ENCODE measurements at regions not wholly inside any gene's neighbourhood (a gene's known extent, or its start where the extent isn't known, plus 50 kb on each side); places are given as distances from the start of the nearest gene placed in this dataset.

DNA sequence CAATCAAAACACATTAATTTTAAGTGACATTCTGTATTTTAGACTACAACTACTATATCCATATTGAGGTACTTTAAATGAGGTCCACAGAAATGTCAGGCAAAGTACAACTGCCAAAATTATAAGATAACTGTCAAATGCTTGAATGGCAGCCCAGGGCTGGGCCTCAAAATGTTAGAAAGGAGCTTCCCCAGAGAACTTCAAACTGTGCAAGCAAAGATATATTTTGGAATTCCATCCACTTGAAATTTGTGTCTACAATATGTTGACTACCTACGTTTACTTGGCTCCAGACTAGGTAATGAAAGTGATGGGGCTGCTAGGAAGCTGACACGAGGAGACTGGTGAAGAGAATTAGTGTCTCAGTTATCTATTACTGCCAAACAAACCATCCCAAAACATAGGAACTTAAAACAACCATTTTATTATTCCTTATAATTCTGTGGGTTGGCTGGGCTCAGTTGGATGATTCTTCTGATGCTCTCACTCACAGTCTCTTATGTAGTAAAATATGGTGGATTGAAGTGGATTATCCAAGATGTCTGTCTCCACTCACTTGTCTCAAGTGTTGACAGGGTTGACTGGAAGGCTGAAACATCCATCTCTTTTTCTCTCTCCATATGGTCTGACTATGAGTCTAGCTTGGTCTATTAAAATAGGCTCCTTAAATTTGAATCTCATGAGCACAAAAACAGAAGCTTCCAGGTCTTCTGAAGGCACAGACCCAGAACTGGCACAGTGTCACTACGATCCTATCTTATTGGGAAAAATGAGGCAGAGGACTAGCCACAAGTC, 74.2 kb downstream of the FZD1 start:
- no peak for DNase-seq
- no peak overlapping the region for H3K4me3 ChIP-seq
- H3K27ac ChIP-seq = no peak overlapping the region
- H3K36me3 ChIP-seq (replicated peaks in 1 of 2; ENCODE audit: insufficient read depth in 1 of 2, low read depth in 2 of 2) = no peaks in the 10 kb centered on the region
- no peak for ATAC-seq
- H3K4me1 ChIP-seq = peaks cover 3% of the 10 kb centered on the region
- WGBS, 2 donors = 58 to 65% methylated on average over 3 of the region's 3 CpGs
- H3K27me3 ChIP-seq = no peaks in the 10 kb centered on the region
- intact Hi-C loops (cut with DNase I) = no loop called here
- H3K9me3 ChIP-seq = no peaks in the 10 kb centered on the region
- no peak for TF ChIP-seq POLR2A (IDR thresholded peaks at IDR 0.05)
- TF ChIP-seq, protein P1, sequence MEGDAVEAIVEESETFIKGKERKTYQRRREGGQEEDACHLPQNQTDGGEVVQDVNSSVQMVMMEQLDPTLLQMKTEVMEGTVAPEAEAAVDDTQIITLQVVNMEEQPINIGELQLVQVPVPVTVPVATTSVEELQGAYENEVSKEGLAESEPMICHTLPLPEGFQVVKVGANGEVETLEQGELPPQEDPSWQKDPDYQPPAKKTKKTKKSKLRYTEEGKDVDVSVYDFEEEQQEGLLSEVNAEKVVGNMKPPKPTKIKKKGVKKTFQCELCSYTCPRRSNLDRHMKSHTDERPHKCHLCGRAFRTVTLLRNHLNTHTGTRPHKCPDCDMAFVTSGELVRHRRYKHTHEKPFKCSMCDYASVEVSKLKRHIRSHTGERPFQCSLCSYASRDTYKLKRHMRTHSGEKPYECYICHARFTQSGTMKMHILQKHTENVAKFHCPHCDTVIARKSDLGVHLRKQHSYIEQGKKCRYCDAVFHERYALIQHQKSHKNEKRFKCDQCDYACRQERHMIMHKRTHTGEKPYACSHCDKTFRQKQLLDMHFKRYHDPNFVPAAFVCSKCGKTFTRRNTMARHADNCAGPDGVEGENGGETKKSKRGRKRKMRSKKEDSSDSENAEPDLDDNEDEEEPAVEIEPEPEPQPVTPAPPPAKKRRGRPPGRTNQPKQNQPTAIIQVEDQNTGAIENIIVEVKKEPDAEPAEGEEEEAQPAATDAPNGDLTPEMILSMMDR (IDR thresholded peaks at IDR 0.05) = no peak

DNA sequence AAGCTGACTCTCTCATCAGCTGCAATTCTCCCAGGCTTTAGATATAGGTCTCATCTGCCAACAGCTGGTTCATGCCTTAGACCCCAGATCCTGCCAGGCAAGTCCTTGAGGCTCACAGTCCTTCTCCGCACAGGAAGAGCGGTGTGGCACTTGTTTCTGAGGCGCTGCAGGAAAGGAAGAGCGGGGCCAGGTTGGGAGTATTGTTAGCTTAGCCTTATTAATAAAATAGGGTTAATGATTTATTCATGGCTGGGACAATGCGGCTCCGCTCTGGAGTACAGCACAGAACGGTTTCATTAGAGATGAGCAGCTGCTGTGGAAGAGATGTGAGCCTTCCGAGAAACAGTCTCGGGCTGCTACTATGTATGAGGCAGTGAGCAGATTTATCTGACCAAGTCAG, 78.1 kb downstream of the FZD1 start:
- no peaks in the 10 kb centered on the region for H3K36me3 ChIP-seq (replicated peaks in 1 of 2; ENCODE audit: insufficient read depth in 1 of 2, low read depth in 2 of 2)
- no peaks in the 10 kb centered on the region for H3K27me3 ChIP-seq
- H3K4me3 ChIP-seq = no peak overlapping the region
- no peaks in the 10 kb centered on the region for H3K9me3 ChIP-seq
- WGBS, 2 donors = 66 to 78% methylated on average over 9 of the region's 9 CpGs
- intact Hi-C loops (cut with DNase I) = no loop called here
- H3K27ac ChIP-seq = no peak overlapping the region
- peaks cover 14% of the 10 kb centered on the region for H3K4me1 ChIP-seq
- no peak for DNase-seq
- ATAC-seq = no peak
- TF ChIP-seq POLR2A (IDR thresholded peaks at IDR 0.05) = no peak
- TF ChIP-seq, protein P1 (IDR thresholded peaks at IDR 0.05) = no peak

DNA sequence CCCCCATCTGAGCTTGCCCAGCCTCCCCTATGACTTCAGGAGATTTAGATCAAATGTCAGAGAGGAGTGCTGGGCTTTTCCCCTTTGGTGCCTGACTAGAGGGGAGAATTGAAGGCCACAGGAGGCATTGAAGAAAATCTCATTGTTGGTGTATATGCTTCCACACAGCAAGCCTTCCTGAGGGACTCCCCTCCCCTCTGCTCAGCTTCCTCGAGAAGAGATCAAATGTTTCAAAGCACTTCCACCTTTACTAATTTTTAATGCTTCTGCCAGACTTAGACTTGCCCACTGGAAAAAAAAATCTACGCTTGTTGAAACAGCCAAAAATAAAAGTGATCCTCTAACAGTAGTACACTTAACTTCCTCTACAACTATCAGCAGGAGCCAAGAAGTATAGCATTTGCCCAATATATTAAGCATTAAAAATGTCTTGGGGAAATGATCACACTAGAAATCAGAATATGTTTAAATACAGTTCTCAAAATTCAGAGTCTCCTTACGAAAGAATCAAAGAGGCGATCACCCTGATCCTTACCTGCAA, 79.3 kb downstream of the FZD1 start:
- ATAC-seq = no peak
- intact Hi-C loops (cut with DNase I) = no loop called here
- 68 to 75% methylated on average over 4 of the region's 4 CpGs for WGBS, 2 donors

DNA sequence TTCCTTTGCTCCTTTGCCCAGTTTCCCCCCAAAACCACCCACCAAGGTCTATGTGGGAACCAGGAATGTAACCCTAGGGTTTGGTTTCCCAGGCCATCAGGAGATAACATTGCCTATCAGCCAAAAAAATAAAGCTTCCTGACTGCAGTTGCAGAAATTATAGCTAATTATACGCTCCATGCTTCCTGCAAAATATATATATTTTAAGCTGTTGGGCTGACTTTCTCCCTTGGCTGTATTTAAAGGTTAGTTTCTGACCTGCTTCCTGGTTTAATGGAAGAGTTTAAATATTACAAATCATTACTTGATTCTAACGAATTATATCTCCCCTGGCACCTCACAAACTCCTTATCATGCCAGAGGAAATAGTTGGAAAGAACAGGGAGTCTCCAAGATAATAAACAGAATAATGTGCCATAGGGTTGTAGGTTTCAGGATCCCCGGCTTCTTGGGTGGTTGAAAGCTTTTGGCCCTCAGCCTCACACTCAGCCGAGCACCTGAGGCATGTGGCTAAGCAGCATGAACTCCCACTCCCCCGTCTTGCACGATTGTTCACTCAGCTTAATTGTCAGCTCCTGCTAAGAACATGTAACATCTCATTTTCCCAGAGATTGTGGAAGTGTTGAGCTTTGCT, 79.9 kb downstream of the FZD1 start:
- no peaks in the 10 kb centered on the region for H3K36me3 ChIP-seq (replicated peaks in 1 of 2; ENCODE audit: insufficient read depth in 1 of 2, low read depth in 2 of 2)
- no peaks in the 10 kb centered on the region for H3K27me3 ChIP-seq
- ATAC-seq = peak; percentile 48
- intact Hi-C loops (cut with DNase I) = no loop called here
- 23 to 42% methylated on average over 6 of the region's 6 CpGs for WGBS, 2 donors
- H3K27ac ChIP-seq = no peak overlapping the region
- no peak for TF ChIP-seq POLR2A (IDR thresholded peaks at IDR 0.05)
- TF ChIP-seq, protein P1 (IDR thresholded peaks at IDR 0.05) = no peak
- peak in 1 of 4 donors; percentile 10 for DNase-seq
- H3K4me3 ChIP-seq = no peak overlapping the region
- H3K9me3 ChIP-seq = no peaks in the 10 kb centered on the region
- H3K4me1 ChIP-seq = peaks cover 14% of the 10 kb centered on the region

More for the DNA sequence above, 79.3 kb downstream of the FZD1 start:
- Histone ChIP-seq H3K36me3 (replicated peaks in 1 of 2; ENCODE audit: insufficient read depth in 1 of 2, low read depth in 2 of 2) (no peaks in the 10 kb centered on the region), H3K4me3 (no peak overlapping the region), H3K9me3 (no peaks in the 10 kb centered on the region), H3K4me1 (peaks cover 14% of the 10 kb centered on the region), H3K27me3 (no peaks in the 10 kb centered on the region), H3K27ac (no peak overlapping the region)
- no peak for TF ChIP-seq POLR2A (IDR thresholded peaks at IDR 0.05)
- TF ChIP-seq, protein P1 (IDR thresholded peaks at IDR 0.05) = no peak
- DNase-seq = no peak
